Stimulated activated naive CD8-positive, alpha-beta T cell treated with anti-CD3 and anti-CD28 coated beads, Interleukin-15, amount 100 ng/mL, for 72 hours (primary cell): ENCODE measurements at regions not wholly inside any gene's neighbourhood (a gene's known extent, or its start where the extent isn't known, plus 50 kb on each side); places are given as distances from the start of the nearest gene placed in this dataset.
A peak's percentile ranks its signal among the peaks of the same experiment; 100 is the strongest.
"Not testable (repeated sequence)": the region's sequence is repeated elsewhere in the genome, so short reads cannot be mapped to it uniquely, and the experiment has no call there.

Experiments
- ATAC-seq: fragments of 150-1000 bp; cut with Tn5 transposase; 2 replicates; pipeline ENCODE4 v1.10.0; 2021; ENCODE audit warnings: mild to moderate bottlenecking, moderate library complexity
- DNase-seq, 2 donors: peaks; one replicate each; pipeline ENCODE4 v3.0.0; 2021 to 2022
- H3K27ac Mint-ChIP-seq, 2 donors: one replicate each; pipeline ENCODE4 v1.8.0; 2022; ENCODE audit warnings: mild to moderate bottlenecking in 2 of 2, mixed read lengths in 2 of 2, moderate library complexity in 2 of 2
- H3K27me3 Mint-ChIP-seq: one replicate; pipeline ENCODE4 v1.8.0; 2022; ENCODE audit warnings: mixed read lengths
- H3K4me1 Mint-ChIP-seq: one replicate; pipeline ENCODE4 v1.8.0; 2022; ENCODE audit warnings: mild to moderate bottlenecking, mixed read lengths
- H3K4me3 Mint-ChIP-seq, 2 donors: one replicate each; pipeline ENCODE4 v1.8.0; 2022; ENCODE audit warnings: mild to moderate bottlenecking in 2 of 2, mixed read lengths in 2 of 2, moderate library complexity in 1 of 2
- H3K9me3 Mint-ChIP-seq, 2 donors: one replicate each; pipeline ENCODE4 v1.8.0; 2022; ENCODE audit warnings: mixed read lengths in 2 of 2

DNA sequence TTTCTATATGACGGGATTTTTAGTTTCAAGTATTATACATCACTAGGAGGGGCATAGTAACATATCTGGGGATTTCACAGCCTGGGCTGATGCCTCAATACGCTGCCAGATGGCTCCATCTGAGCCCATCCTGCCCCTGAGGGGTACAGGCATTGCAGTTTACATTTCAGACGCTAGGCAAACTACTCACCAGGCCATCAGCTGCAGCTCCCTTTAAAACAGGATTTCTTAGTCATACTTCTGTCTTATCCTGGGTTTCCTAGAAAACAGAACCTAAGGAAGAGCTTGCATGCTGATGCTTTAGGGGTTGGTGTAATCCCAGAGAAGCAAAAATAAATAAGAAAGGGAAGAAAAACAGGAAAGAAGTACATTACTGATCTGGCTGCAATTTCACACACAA, 372.8 kb upstream of the PIK3R1 start:
- Mint-ChIP-seq H3K9me3 (no peaks in the 10 kb centered on the region), H3K27ac (no peak overlapping the region), H3K4me1 (no peaks in the 10 kb centered on the region), H3K27me3 (peaks cover 6% of the 10 kb centered on the region), H3K4me3 (no peak overlapping the region)
- DNase-seq (no peak), ATAC-seq (no peak)

DNA sequence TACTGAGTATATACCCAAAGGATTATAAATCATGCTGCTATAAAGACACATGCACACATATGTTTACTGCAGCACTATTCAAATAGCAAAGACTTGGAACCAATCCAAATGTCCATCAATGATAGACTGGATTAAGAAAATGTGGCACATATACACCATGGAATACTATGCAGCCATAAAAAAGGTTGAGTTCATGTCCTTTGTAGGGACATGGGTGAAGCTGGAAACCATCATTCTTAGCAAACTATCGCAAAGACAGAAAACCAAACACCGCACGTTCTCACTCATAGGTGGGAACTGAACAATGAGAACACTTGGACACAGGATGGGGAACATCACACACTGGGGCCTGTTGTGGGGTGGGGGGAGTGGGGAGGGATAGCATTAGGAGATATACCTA, 378.3 kb upstream of the PIK3R1 start:
- not testable (repeated sequence) for ATAC-seq, H3K27ac Mint-ChIP-seq, H3K4me3 Mint-ChIP-seq, H3K9me3 Mint-ChIP-seq, H3K4me1 Mint-ChIP-seq, H3K27me3 Mint-ChIP-seq, DNase-seq

DNA sequence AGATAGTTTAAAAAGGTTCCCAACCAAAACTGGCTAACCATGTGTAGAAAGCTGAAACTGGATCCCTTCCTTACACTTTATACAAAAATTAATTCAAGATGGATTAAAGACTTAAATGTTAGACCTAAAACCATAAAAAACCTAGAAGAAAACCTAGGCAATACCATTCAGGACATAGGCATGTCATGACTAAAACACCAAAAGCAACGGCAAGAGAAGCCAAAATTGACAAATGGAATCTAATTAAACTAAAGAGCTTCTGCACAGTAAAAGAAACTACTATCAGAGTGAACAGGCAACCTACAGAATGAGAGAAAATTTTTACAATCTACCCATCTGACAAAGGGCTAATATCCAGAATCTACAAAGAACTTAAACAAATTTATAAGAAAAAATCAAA, 379.1 kb upstream of the PIK3R1 start:
- H3K4me3 Mint-ChIP-seq, H3K27ac Mint-ChIP-seq, H3K9me3 Mint-ChIP-seq, ATAC-seq, H3K4me1 Mint-ChIP-seq, DNase-seq, H3K27me3 Mint-ChIP-seq: not testable (repeated sequence)

DNA sequence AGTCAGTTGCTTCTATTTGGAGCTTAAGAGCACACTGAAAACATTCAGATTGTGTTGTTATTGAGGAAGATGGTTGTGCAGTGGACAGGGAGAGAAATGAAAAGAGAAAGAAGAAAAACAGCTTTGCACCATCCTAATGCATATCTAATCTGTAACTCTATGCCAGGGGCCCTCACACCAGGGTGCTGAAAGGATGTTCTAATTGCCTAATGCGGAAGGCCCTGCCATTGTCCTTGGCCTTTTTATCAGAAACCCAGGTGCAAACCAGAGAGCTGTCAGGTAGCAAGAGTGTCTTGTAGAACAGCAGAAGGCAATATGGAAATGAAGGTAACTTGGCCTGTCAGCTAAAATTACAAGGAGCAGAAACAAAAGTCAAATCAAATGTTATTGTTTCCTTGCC, 384.5 kb upstream of the PIK3R1 start:
- no peak overlapping the region for H3K27ac Mint-ChIP-seq
- H3K9me3 Mint-ChIP-seq: no peaks in the 10 kb centered on the region
- H3K4me1 Mint-ChIP-seq: no peaks in the 10 kb centered on the region
- ATAC-seq (no peak), DNase-seq (no peak)
- peaks cover 7% of the 10 kb centered on the region for H3K27me3 Mint-ChIP-seq
- no peak overlapping the region for H3K4me3 Mint-ChIP-seq

DNA sequence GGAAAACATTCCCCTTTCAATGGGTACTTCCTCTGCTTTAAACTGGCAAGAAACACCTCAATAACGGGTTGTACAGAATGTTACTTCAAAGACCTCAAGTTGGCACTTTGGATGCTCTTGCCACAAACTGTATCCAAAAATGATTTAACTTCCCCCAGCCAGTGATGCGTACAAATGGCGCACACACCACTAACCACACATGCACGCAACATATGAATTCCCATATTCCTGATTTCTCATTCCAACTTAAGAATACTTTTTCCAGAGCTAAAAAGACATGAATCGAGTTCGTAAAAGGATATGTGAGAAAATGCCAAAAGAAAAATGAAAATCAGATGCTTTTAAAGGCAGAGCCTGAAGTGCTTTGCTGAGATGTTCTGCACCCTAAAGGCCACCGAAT, 388.0 kb upstream of the PIK3R1 start:
- H3K4me3 Mint-ChIP-seq: no peak overlapping the region
- no peak overlapping the region for H3K27ac Mint-ChIP-seq
- DNase-seq: no peak
- no peaks in the 10 kb centered on the region for H3K27me3 Mint-ChIP-seq
- no peaks in the 10 kb centered on the region for H3K4me1 Mint-ChIP-seq
- no peak for ATAC-seq
- no peaks in the 10 kb centered on the region for H3K9me3 Mint-ChIP-seq

- Mint-ChIP-seq H3K27me3 (no peaks in the 10 kb centered on the region), H3K4me3 (no peak overlapping the region), H3K27ac (no peak overlapping the region), H3K9me3 (no peaks in the 10 kb centered on the region), H3K4me1 (no peaks in the 10 kb centered on the region)
- ATAC-seq (no peak), DNase-seq (no peak)
Observed at GRCh38 chr5:67824852-67825251, 390.7 kb upstream of the PIK3R1 start.

- Mint-ChIP-seq H3K27ac (no peak overlapping the region), H3K4me1 (no peaks in the 10 kb centered on the region), H3K9me3 (peaks cover 0 to 5% of the 10 kb centered on the region in 2 donors), H3K27me3 (no peaks in the 10 kb centered on the region), H3K4me3 (no peak overlapping the region)
- no peak for ATAC-seq
- DNase-seq: no peak
Observed at GRCh38 chr5:67817652-67818051, 397.9 kb upstream of the PIK3R1 start.

- no peak for ATAC-seq
- Mint-ChIP-seq H3K27me3 (no peaks in the 10 kb centered on the region), H3K4me3 (no peak overlapping the region), H3K9me3 (peaks cover 0 to 5% of the 10 kb centered on the region in 2 donors), H3K27ac (no peak overlapping the region), H3K4me1 (no peaks in the 10 kb centered on the region)
- DNase-seq: no peak
Observed at GRCh38 chr5:67816456-67816855, 399.1 kb upstream of the PIK3R1 start.

- Mint-ChIP-seq H3K4me3 (no peak overlapping the region), H3K4me1 (no peaks in the 10 kb centered on the region), H3K27ac (no peak overlapping the region), H3K27me3 (no peaks in the 10 kb centered on the region), H3K9me3 (peaks cover 0 to 5% of the 10 kb centered on the region in 2 donors)
- no peak for DNase-seq
- ATAC-seq: no peak
Observed at GRCh38 chr5:67815455-67816391, 399.8 kb upstream of the PIK3R1 start.

GRCh38 chr5:67814569-67815311, 400.8 kb upstream of the PIK3R1 start:
- Mint-ChIP-seq H3K4me1 (no peaks in the 10 kb centered on the region), H3K9me3 (peaks cover 0 to 5% of the 10 kb centered on the region in 2 donors), H3K4me3 (no peak overlapping the region), H3K27ac (no peak overlapping the region), H3K27me3 (no peaks in the 10 kb centered on the region)
- DNase-seq: no peak
- ATAC-seq: no peak

DNA sequence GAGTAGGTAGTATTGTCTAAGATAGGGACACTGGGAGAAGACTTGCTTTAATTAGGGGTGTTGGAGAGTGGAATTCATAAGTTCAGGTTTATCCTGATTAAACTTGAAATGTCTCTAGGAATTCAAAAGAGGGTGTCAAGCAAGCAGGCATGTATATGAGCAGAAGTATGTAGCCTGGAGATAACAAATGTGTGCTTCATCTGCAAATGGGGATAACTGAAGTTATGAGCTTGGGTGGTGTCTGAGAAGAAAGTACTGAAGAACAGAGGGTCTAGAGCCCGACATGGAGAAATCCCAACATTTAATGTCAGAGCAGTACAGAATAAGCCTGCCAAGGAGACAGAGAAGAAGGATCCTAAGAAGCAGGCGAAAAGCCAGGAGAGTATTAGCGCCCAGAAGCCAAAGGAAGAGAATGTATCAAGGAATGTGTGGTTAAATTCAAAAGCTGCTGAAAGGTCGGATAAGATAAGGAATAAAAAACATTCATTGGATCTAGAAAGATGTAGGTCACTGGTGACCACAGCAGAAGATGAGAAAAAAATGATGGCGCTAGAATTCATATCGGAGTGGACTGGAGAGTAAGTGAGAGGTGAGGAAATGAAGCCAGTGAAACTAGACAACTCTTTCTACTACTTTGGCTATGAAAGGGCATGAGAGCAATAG, 401.5 kb upstream of the PIK3R1 start:
- no peak for ATAC-seq
- Mint-ChIP-seq H3K27me3 (no peaks in the 10 kb centered on the region), H3K9me3 (peaks cover 0 to 4% of the 10 kb centered on the region in 2 donors), H3K4me3 (no peak overlapping the region), H3K4me1 (no peaks in the 10 kb centered on the region), H3K27ac (no peak overlapping the region)
- DNase-seq: no peak

DNA sequence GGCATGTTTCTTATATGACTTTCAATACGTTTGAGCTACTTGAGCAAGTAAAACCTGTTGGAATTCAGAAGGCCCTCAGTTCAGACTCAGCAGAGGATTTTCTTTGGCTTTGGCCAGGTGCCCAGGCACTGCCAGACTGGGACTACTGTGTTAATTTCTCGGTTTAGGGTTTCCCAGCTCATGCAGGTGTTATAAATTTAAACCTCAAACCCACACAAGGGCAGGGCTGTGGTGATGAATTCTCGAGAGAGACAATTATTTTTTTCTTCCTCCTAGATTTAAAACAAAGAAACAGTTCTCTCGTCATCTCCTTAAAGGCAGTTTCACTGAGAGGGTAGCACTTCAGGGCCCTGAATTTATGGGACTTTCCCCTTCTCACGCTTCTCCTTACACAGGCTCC, 406.0 kb upstream of the PIK3R1 start:
- Mint-ChIP-seq H3K27ac (no peak overlapping the region), H3K4me1 (peaks cover 6% of the 10 kb centered on the region), H3K4me3 (no peak overlapping the region), H3K9me3 (no peaks in the 10 kb centered on the region), H3K27me3 (no peaks in the 10 kb centered on the region)
- ATAC-seq (peak; percentile 55), DNase-seq (peak in 1 of 2 donors; percentile 11)

- Mint-ChIP-seq H3K27ac (no peak overlapping the region), H3K9me3 (peaks cover 0 to 4% of the 10 kb centered on the region in 2 donors), H3K4me3 (no peak overlapping the region), H3K27me3 (no peaks in the 10 kb centered on the region), H3K4me1 (peaks cover 7% of the 10 kb centered on the region)
- ATAC-seq (no peak), DNase-seq (no peak)
Observed at GRCh38 chr5:67808340-67808739, 407.2 kb upstream of the PIK3R1 start.

DNA sequence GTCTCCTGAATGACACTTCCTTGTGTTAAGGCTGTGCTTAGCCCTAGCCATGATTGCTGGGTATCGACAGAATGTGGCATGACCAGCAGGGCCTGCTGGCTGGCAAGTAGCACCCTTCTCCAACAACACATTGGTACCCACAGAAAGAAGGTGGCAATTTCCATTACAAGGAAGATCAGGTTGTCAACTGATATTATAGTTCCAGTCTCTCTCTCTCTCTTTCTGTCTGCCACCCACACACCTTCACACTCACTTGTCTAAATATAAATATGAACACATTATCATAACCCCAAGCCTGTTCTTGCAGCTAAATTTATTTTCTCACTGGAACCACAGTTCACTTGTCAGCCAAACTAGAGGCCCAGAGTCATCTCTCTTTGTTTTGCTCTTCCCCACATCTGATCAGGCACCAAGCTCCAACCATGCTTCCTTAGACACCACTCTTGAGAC, 408.1 kb upstream of the PIK3R1 start:
- Mint-ChIP-seq H3K4me3 (no peak overlapping the region), H3K27ac (no peak overlapping the region), H3K27me3 (no peaks in the 10 kb centered on the region), H3K9me3 (peaks cover 4 to 11% of the 10 kb centered on the region in 2 donors), H3K4me1 (peaks cover 14% of the 10 kb centered on the region)
- no peak for ATAC-seq
- no peak for DNase-seq

- Mint-ChIP-seq H3K9me3 (peaks cover 4 to 11% of the 10 kb centered on the region in 2 donors), H3K27me3 (no peaks in the 10 kb centered on the region), H3K27ac (no peak overlapping the region), H3K4me3 (no peak overlapping the region), H3K4me1 (peaks cover 14% of the 10 kb centered on the region)
- ATAC-seq (no peak), DNase-seq (no peak)
Observed at GRCh38 chr5:67806654-67807438, 408.7 kb upstream of the PIK3R1 start.
